Vagina (tissue), 2 donors: ENCODE measurements at regions not wholly inside any gene's neighbourhood (a gene's known extent, or its start where the extent isn't known, plus 50 kb on each side); places are given as distances from the start of the nearest gene placed in this dataset.

ENCODE experiments used
- POLR2A ChIP-seq, 2 donors: fragments of 450-650 bp; IDR thresholded peaks; one replicate each; pipeline ENCODE4 v1.6.1; 2017; ENCODE audit warnings: antibody characterized with exemption in 2 of 2, mild to moderate bottlenecking in 2 of 2, moderate library complexity in 2 of 2
- POLR2AphosphoS5 ChIP-seq, 2 donors: sonication (generic); formaldehyde crosslinking; IDR thresholded peaks; one replicate each; pipeline ENCODE4 v1.9.0; 2017; ENCODE audit warnings: antibody characterized with exemption in 2 of 2, mild to moderate bottlenecking in 2 of 2, low read depth in 1 of 2; ENCODE audit not compliant: insufficient read depth in 1 of 2
- TF ChIP-seq, protein P1 (sequence below), 3 experiments: fragments of 450-650 bp in 2 of 3; fragments of 200-600 bp in 1 of 3; sonication (generic) in 1 of 3; IDR thresholded peaks; one replicate each; pipeline ENCODE4 v1.5.1; 2017 to 2019; ENCODE audit warnings: antibody characterized with exemption in 3 of 3, mild to moderate bottlenecking in 2 of 3, moderate library complexity in 2 of 3

DNA sequence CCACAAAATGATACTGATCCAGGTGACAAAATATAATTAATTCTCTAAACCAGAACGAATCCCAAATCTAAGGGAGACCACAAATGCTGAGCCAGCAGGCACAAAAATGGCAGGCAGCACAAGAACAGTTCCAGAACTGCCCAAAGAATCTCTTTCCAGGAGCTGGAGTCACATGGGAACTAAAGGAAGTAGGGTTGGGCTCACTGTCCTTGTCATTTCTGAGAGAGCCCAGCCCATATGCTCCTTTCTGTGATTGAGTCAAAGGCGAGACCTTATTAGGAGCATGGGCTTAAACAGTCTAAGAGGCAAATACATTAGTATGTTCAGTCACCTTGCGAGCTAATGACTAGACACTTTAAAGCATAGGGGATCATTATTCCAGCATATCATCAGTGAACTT, 327.6 kb upstream of the ARID1B start:
- TF ChIP-seq POLR2AphosphoS5 (IDR thresholded peaks at IDR 0.05; ENCODE audit: insufficient read depth in 1 of 2, low read depth in 1 of 2) (no peak), POLR2A (IDR thresholded peaks at IDR 0.05) (no peak)
- TF ChIP-seq, protein P1, sequence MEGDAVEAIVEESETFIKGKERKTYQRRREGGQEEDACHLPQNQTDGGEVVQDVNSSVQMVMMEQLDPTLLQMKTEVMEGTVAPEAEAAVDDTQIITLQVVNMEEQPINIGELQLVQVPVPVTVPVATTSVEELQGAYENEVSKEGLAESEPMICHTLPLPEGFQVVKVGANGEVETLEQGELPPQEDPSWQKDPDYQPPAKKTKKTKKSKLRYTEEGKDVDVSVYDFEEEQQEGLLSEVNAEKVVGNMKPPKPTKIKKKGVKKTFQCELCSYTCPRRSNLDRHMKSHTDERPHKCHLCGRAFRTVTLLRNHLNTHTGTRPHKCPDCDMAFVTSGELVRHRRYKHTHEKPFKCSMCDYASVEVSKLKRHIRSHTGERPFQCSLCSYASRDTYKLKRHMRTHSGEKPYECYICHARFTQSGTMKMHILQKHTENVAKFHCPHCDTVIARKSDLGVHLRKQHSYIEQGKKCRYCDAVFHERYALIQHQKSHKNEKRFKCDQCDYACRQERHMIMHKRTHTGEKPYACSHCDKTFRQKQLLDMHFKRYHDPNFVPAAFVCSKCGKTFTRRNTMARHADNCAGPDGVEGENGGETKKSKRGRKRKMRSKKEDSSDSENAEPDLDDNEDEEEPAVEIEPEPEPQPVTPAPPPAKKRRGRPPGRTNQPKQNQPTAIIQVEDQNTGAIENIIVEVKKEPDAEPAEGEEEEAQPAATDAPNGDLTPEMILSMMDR (IDR thresholded peaks at IDR 0.05): no peak
